22Rv1 (cell line): ENCODE measurements at regions not wholly inside any gene's neighbourhood (a gene's known extent, or its start where the extent isn't known, plus 50 kb on each side); places are given as distances from the start of the nearest gene placed in this dataset.
"Not testable (repeated sequence)": the region's sequence is repeated elsewhere in the genome, so short reads cannot be mapped to it uniquely, and the experiment has no call there.

Source experiments
- H3K27ac ChIP-seq: fragments of 450-650 bp; 2 replicates; pipeline ENCODE4 v1.5.1; 2017
- CTCF ChIP-seq: fragments of 450-650 bp; IDR thresholded peaks from 2 replicates; pipeline ENCODE4 v1.5.1; 2017; ENCODE audit warnings: mild to moderate bottlenecking
- ZFX ChIP-seq: fragments of 450-650 bp; IDR thresholded peaks from 2 replicates; pipeline ENCODE4 v1.6.1; 2017; ENCODE audit warnings: antibody characterized with exemption, borderline replicate concordance

DNA sequence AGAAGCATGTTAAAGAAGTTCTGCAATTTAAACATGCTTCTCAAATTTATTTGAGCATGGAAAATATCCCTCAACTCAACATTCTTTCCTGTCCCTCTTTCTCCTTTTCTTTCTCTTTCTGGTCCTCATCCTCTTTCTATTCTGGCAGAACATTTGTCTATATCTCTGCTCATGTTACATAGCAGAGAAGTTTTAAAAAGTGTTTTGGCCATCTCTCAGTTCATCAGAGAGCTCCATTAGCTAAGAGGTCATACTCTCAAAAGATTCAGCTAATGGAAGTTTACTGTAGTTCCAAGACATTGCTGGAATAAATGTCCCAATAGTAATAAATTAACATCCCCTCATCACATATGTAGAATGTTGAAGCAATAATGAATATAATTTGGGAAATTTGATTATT lies 53.5 kb downstream of the XCL2 start:
- no peak overlapping the region for H3K27ac ChIP-seq
- TF ChIP-seq ZFX: no peak
- no peak for TF ChIP-seq CTCF

DNA sequence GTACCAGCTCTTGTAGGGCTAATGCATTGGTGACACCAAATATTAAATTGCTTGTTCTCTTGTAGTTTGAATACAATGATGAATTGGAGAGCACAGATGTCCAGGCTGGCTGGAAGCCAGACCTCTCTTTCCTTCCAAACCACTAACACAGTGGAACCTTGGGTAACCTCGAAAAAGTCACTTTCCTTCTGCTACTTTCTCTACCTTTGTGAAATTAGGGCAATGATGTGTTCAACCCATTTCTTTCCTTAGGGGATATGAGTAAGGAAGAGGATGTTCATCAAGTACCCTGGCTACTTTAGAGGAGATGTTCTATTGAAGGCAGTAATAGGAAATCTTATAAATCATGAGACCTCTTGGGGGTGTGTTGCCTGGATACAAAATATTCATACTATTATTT lies 55.7 kb downstream of the XCL2 start:
- no peak overlapping the region for H3K27ac ChIP-seq
- TF ChIP-seq ZFX (no peak), CTCF (no peak)

- H3K27ac ChIP-seq: not testable (repeated sequence)
Observed at GRCh38 chr1:168486820-168487219, 57.0 kb downstream of the XCL2 start.

DNA sequence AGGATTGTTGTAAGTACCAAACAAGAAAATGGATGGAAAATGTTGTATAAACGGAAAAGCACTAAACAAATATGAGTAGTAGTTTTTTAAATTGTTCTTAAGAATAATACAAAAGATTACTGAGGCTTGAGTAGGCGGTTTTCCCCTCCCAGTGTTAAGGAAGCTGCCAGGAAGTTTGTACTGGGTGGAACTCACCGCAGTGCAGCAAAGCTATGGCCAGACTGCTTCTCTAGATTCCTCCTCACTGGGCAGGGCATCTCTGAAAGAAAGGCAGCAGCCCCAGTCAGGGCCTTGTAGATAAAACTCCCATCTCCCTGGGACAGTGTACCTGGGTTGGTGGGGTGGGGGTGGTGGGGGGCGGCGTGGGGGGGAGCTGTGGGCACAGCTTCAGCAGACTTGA lies 58.7 kb downstream of the XCL2 start:
- TF ChIP-seq CTCF (no peak), ZFX (no peak)
- H3K27ac ChIP-seq: no peak overlapping the region

DNA sequence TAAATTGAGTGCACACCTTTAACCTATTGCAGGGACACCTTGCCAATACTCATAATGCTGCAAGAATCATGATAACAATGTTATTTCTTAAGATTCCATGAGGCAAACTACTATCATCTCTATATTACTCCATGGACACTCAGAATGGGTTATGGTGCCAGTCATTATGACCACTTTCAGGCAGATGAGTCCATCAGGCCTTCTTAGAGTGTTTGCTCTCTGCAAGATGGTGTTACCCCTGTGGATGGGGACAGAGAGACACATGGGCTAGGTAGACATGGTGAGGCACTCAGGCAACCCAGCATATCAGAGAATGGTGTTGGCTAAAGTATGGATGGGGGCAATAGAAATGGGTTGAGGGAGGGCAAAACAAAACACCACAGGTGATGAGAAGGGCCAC lies 59.7 kb downstream of the XCL2 start:
- no peak overlapping the region for H3K27ac ChIP-seq
- TF ChIP-seq ZFX (no peak), CTCF (no peak)

- TF ChIP-seq ZFX (no peak), CTCF (no peak)
- no peak overlapping the region for H3K27ac ChIP-seq
Observed at GRCh38 chr1:168483539-168483938, 60.3 kb downstream of the XCL2 start.

- TF ChIP-seq ZFX: no peak
- no peak for TF ChIP-seq CTCF
- no peak overlapping the region for H3K27ac ChIP-seq
Observed at GRCh38 chr1:168482106-168482505, 61.7 kb downstream of the XCL2 start.

DNA sequence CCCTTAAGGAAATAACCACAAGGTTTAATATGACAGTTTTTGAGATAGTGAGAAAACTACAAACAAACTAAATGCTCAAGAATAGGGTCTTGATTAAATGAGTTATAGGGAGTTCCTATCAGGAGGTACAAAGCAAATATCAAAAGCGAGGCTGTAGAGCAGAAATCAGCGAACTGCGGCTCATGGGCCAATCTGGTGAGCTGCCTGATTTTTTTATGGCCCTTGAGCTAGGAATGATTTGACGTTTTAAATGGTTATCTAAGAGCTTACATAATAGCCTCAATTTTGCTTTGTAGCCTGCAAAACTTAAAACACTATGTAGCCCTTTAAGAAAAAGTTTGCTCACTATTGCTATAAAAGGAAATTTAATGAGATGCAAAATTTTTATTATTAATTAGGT lies 62.2 kb downstream of the XCL2 start:
- TF ChIP-seq CTCF (no peak), ZFX (no peak)
- no peak overlapping the region for H3K27ac ChIP-seq
